Stomach (tissue), 8 donors: ENCODE measurements at regions not wholly inside any gene's neighbourhood (a gene's known extent, or its start where the extent isn't known, plus 50 kb on each side); places are given as distances from the start of the nearest gene placed in this dataset.

Source experiments
- DNase-seq, 2 donors: peaks; one replicate each; pipeline versions ENCODE4 v3.0.0 to v3.0.0-alpha.2; 2013 to 2019
- H3K27ac ChIP-seq, 5 donors: fragments of 200-600 bp in 4 of 5; sonication (generic) in 4 of 5; one replicate each; pipeline ENCODE4 v1.5.1; 2013 to 2019; ENCODE audit warnings: mild to moderate bottlenecking in 1 of 5, moderate library complexity in 1 of 5
- H3K27me3 ChIP-seq, 3 donors: fragments of 200-600 bp; sonication (generic); one replicate each; pipeline ENCODE4 v1.5.1; 2017 to 2019; ENCODE audit warnings: mixed run types in 1 of 3
- H3K36me3 ChIP-seq, 4 donors: fragments of 200-600 bp; sonication (generic); 1 replicate in 3 of 4; 2 replicates in 1 of 4; pipeline ENCODE4 v1.5.1; 2016 to 2019
- H3K4me1 ChIP-seq, 4 donors: fragments of 200-600 bp; sonication (generic); one replicate each; pipeline ENCODE4 v1.5.1; 2016 to 2019
- H3K4me3 ChIP-seq, 4 donors: fragments of 200-600 bp; sonication (generic) in 3 of 4; one replicate each; pipeline ENCODE4 v1.5.1; 2016 to 2019; ENCODE audit warnings: mild to moderate bottlenecking in 1 of 4
- H3K9me3 ChIP-seq, 4 donors: fragments of 200-600 bp; sonication (generic); one replicate each; pipeline ENCODE4 v1.5.1; 2016 to 2019
- CTCF ChIP-seq, 7 experiments: fragments of 450-650 bp in 4 of 7; fragments of 200-600 bp in 3 of 7; sonication (generic) in 3 of 7; IDR thresholded peaks; one replicate each; pipeline ENCODE4 v1.5.1; 2016 to 2019; ENCODE audit warnings: antibody characterized with exemption in 7 of 7, control low read depth in 2 of 7, mild to moderate bottlenecking in 1 of 7
- EP300 ChIP-seq: sonication (generic); formaldehyde crosslinking; IDR thresholded peaks from one replicate; pipeline ENCODE4 v1.6.1; 2017; ENCODE audit warnings: antibody characterized with exemption
- POLR2A ChIP-seq, 4 donors: fragments of 450-650 bp; IDR thresholded peaks; one replicate each; pipeline ENCODE4 v1.6.1; 2016; ENCODE audit warnings: antibody characterized with exemption in 4 of 4, control low read depth in 2 of 4, mild to moderate bottlenecking in 1 of 4, moderate library complexity in 1 of 4
- POLR2AphosphoS5 ChIP-seq, 3 donors: sonication (generic); formaldehyde crosslinking; IDR thresholded peaks; one replicate each; pipeline ENCODE4 v1.6.1; 2016; ENCODE audit warnings: antibody characterized with exemption in 3 of 3
- WGBS, 5 donors: extraction: QIAGEN DNeasy Blood & Tissue Kit in 3 of 5; methylation state at CpG; one replicate each; pipeline versions ENCODE4 v1.1.5 to v1.1.7; 2013 to 2018; 5-methylcytosine and 5-hydroxymethylcytosine counted together
- intact Hi-C: fragments of 100-400 bp; cut with DNase I; formaldehyde crosslinking; loops from one replicate; pipeline ENCODE4 v1.15.1; 2023; ENCODE audit warnings: low total_unique reads
- donor health status: healthy with polysubstance abuse.
- donor health status: Bipolar disorder and iron deficiency.
- donor health status: healthy.

- H3K27ac ChIP-seq, result no peak overlapping the region
- intact Hi-C loops, result no loop called here
Measured at GRCh38 chr1:147053269-147053668, 115.1 kb downstream of the NBPF12 start.

GRCh38 chr1:147052677-147053076 lies 114.6 kb downstream of the NBPF12 start:
- Histone ChIP-seq H3K36me3 (no peaks in the 10 kb centered on the region), H3K9me3 (peaks cover 0 to 7% (median 2%) of the 10 kb centered on the region in 4 donors), H3K4me1 (no peaks in the 10 kb centered on the region), H3K4me3 (no peak overlapping the region), H3K27me3 (no peaks in the 10 kb centered on the region), H3K27ac (no peak overlapping the region)
- DNase-seq, result no peak
- TF ChIP-seq POLR2A (IDR thresholded peaks at IDR 0.05) (no peak), POLR2AphosphoS5 (IDR thresholded peaks at IDR 0.05) (no peak), EP300 (no peak), CTCF (IDR thresholded peaks at IDR 0.05) (no peak)
- intact Hi-C loops, result no loop called here
- WGBS, 5 donors, result 76 to 86% (median 82%) methylated on average over 5 of the region's 5 CpGs

More at GRCh38 chr1:147053269-147053668, 115.1 kb downstream of the NBPF12 start:
- Histone ChIP-seq H3K36me3 (no peaks in the 10 kb centered on the region), H3K4me1 (no peaks in the 10 kb centered on the region), H3K27me3 (no peaks in the 10 kb centered on the region), H3K9me3 (peaks cover 0 to 9% (median 4%) of the 10 kb centered on the region in 4 donors), H3K4me3 (no peak overlapping the region)
- 76 to 80% (median 78%) methylated on average over 5 of the region's 5 CpGs for WGBS, 5 donors
- DNase-seq, result no peak
- TF ChIP-seq CTCF (IDR thresholded peaks at IDR 0.05) (no peak), POLR2AphosphoS5 (IDR thresholded peaks at IDR 0.05) (no peak), EP300 (no peak), POLR2A (IDR thresholded peaks at IDR 0.05) (no peak)

- H3K27me3 ChIP-seq, result no peaks in the 10 kb centered on the region
- H3K36me3 ChIP-seq, result no peaks in the 10 kb centered on the region
- TF ChIP-seq CTCF (IDR thresholded peaks at IDR 0.05) (no peak), POLR2A (IDR thresholded peaks at IDR 0.05) (no peak), EP300 (no peak), POLR2AphosphoS5 (IDR thresholded peaks at IDR 0.05) (no peak)
- H3K9me3 ChIP-seq, result peaks cover 0 to 2% (median 0%) of the 10 kb centered on the region in 4 donors
- H3K4me1 ChIP-seq, result no peaks in the 10 kb centered on the region
- H3K27ac ChIP-seq, result no peak overlapping the region
- no peak overlapping the region for H3K4me3 ChIP-seq
- intact Hi-C loops, result no loop called here
- no peak for DNase-seq
- WGBS, 5 donors, result 79 to 88% (median 86%) methylated on average over 8 of the region's 8 CpGs
Measured at GRCh38 chr1:147052143-147052542, 114.0 kb downstream of the NBPF12 start.

GRCh38 chr1:147051136-147051535 lies 113.0 kb downstream of the NBPF12 start:
- intact Hi-C loops, result no loop called here
- H3K4me3 ChIP-seq, result no peak overlapping the region
- no peaks in the 10 kb centered on the region for H3K27me3 ChIP-seq
- H3K36me3 ChIP-seq, result no peaks in the 10 kb centered on the region
- 82 to 87% (median 83%) methylated on average over 10 of the region's 10 CpGs for WGBS, 5 donors
- TF ChIP-seq EP300, result no peak
- no peak for TF ChIP-seq POLR2A (IDR thresholded peaks at IDR 0.05)
- no peak for TF ChIP-seq CTCF (IDR thresholded peaks at IDR 0.05)
- no peak for TF ChIP-seq POLR2AphosphoS5 (IDR thresholded peaks at IDR 0.05)
- H3K9me3 ChIP-seq, result no peaks in the 10 kb centered on the region
- no peak overlapping the region for H3K27ac ChIP-seq
- DNase-seq, result no peak
- no peaks in the 10 kb centered on the region for H3K4me1 ChIP-seq
